GM12875 (cell line): ENCODE measurements at regions not wholly inside any gene's neighbourhood (a gene's known extent, or its start where the extent isn't known, plus 50 kb on each side); places are given as distances from the start of the nearest gene placed in this dataset.

Experiments
- H3K4me3 ChIP-seq: one replicate; pipeline ENCODE4 v1.5.1; 2011; ENCODE audit warnings: low read depth, low read length, control low read depth
- TF ChIP-seq, protein P1 (sequence below): IDR thresholded peaks from 2 replicates; pipeline ENCODE4 v1.5.1; 2011; ENCODE audit warnings: low read depth, mild to moderate bottlenecking, control low read depth, inconsistent platforms, low read length, moderate library complexity, borderline replicate concordance; ENCODE audit not compliant: insufficient read depth

DNA sequence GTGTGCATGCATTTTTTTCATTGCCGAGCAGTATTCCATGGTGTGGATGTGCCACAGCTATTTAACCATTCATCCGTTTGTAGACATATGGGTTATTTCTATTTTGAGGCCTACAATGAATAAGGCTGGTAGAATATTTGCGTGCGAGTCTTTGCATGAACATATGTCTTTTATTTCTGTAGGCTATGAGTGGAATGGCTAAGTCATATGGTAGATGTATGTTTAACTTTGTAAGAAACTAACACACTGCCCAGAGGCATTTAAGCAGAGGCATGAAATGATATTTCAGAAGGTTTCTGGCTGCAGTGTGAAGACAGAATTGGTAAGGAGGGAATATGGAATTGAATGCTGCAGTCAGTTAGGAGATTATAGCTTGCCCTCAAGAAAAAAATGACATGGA lies 457.4 kb upstream of the CDH4 start:
- H3K4me3 ChIP-seq, result no peak overlapping the region
- TF ChIP-seq, protein P1, sequence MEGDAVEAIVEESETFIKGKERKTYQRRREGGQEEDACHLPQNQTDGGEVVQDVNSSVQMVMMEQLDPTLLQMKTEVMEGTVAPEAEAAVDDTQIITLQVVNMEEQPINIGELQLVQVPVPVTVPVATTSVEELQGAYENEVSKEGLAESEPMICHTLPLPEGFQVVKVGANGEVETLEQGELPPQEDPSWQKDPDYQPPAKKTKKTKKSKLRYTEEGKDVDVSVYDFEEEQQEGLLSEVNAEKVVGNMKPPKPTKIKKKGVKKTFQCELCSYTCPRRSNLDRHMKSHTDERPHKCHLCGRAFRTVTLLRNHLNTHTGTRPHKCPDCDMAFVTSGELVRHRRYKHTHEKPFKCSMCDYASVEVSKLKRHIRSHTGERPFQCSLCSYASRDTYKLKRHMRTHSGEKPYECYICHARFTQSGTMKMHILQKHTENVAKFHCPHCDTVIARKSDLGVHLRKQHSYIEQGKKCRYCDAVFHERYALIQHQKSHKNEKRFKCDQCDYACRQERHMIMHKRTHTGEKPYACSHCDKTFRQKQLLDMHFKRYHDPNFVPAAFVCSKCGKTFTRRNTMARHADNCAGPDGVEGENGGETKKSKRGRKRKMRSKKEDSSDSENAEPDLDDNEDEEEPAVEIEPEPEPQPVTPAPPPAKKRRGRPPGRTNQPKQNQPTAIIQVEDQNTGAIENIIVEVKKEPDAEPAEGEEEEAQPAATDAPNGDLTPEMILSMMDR, result no peak

DNA sequence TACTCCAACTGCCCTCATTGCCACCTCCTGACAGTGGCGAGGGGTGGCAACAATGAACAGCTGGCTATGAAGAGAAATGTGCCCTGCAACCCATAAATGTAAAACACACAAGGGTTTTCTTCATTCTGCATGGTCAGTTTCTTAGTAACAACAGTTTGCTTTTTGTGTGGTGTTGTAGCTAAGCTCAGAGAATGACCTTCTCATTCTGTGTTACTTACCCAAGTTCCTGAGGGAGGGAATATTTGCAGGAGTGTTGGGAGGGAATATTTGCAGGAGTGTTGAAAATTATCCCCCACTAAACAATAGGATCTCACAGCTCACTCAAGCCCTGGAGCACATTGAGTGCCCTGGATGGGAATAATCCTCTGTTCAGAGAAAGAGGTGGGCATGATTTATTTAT lies 456.4 kb upstream of the CDH4 start:
- no peak overlapping the region for H3K4me3 ChIP-seq
- TF ChIP-seq, protein P1, result no peak

DNA sequence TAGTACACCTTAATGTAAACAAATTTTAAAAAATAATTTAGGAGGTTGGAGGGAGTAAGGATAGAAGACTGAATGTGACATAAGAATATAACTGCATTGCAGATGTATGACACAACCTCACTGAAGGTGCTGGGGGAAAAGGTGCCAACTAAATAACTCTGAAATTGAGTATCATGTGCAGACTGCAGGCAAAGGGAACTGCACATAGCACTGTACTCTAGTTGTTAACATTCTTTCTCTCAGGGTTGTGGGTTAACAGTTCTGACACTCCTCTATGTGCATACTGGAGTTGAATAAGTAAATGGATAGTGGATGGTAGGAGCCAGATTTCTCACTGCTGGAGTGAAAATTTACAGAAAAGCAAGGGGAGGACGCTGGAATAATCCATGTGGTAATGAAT lies 451.9 kb upstream of the CDH4 start:
- no peak overlapping the region for H3K4me3 ChIP-seq
- TF ChIP-seq, protein P1, result no peak

DNA sequence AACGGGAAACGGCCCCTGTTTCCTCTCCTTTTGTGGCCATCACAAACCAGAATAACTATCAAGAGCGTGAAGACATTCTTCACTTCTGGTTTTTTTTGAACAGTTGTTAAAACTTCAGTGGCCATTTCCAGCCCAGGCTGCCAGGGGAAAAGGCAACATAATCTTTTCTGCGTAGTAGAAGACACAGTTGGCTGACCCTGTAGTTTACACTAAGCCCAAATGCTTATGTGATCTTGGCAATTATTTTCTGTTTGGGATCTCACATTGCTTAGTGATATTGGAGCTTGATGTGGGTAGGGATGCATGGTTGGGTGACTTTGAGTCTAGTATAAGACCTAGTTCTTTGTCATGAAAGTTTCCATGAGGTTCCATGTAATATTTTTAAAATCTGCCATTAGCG lies 449.4 kb upstream of the CDH4 start:
- H3K4me3 ChIP-seq, result no peak overlapping the region
- TF ChIP-seq, protein P1, result no peak

DNA sequence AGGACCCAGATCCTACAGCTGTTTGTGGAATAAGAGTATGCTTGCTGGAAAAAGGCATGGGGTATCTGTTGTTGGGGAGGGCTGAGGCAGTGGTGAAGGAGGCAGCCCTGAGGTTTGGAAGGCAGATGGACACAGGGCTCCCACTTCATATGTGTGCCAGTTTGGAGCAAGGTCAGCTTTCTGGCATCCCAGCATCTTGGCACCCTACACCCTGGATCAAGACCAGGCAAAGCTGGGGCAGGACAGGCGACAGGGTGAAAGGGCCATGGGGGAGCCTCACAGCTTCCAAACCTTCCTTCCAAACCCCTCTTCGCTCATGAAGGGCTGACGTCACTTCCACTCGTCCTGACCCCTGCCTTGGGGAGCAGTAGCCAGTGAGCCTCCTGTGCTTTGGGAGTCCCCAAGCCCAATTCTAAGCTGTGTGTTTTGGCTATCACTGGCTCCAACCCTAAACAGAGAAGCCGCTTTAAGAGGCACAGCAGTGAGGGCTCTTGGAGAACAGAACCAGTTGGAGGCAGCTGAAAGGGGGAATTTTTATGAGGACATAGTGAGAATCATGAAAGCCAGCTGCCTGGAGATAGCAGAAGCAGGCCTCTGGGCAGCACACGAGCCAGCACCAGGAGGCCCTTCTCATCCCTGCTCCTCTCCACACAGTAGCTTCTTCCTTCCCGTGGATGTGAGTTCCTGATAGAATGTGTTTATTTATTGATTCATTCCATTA lies 448.6 kb upstream of the CDH4 start:
- TF ChIP-seq, protein P1, result no peak
- H3K4me3 ChIP-seq, result no peak overlapping the region

DNA sequence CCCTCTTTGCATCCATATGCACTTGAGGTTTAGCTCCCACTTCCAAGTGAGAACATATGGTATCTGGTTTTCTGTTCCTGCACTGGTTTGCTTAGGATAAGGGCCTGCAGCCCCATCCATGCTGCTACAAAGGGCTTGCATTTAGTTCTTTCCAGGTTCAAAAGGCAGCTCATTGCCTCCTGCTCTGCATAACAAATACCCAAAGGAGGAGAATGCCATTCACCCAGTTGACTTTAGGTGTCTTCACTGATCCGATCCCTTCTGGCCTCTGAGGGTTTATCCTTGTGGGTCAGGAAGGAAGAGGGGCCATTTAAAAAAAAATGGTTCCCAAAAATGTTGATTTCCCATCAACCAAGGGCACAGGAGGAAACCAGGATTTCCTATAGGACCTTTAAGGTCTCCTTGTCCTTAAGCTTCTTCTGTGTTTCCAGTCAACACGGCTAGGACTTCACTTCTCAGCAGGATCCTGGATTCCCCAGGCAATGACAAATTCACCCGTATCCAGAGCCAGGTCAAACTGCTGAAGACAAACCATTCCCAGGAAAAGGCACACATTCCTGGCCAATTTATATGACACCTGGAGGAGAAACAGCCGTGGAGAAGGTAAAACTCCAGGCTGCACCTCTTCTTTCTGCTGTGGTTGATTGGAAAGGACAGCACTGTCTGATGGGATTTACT lies 447.7 kb upstream of the CDH4 start:
- TF ChIP-seq, protein P1, result no peak
- no peak overlapping the region for H3K4me3 ChIP-seq

DNA sequence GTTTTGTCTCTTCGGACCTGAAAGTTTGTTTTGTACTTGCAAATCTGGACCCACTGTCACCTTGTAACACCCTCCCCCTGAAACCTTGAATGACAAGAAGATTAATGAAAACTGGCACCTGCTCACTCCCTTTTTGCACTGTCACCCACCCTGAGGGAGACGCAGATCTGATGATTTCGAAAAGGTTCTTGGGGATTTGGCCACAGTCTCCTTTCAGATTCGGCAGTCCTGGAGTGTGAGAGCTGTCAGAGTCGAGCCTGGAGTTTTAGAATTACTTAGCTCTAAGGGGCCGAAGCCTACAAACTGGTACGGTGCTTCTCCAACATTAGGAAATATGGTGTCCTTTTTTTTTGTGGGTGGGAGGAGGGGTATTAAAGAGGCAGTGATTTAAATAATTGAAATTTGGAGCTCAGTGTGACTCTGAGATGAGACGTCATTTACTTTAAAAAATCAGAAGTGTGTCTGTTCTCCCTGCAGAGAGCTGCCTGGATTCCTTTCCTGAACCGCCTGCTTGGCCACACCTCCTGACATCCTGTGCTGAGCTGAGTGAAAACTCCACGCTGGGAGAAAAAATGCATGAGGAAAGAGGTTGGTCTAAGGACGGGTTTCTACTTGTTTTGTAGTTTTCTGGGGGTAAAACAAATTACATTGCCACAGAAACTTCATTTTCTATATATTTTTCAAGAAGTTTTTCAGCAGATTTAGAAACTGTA lies 447.0 kb upstream of the CDH4 start:
- H3K4me3 ChIP-seq, result no peak overlapping the region
- TF ChIP-seq, protein P1, result no peak
